GM23338 (cell line): ENCODE measurements at regions not wholly inside any gene's neighbourhood (a gene's known extent, or its start where the extent isn't known, plus 50 kb on each side); places are given as distances from the start of the nearest gene placed in this dataset.

Experiments used
- ATAC-seq: fragments of 200-7000 bp; cut with Tn5 transposase; 3 replicates; pipeline ENCODE4 v1.9.1; 2020
- DNase-seq: peaks from one replicate; pipeline ENCODE4 v3.0.0-alpha.2; 2015; ENCODE audit warnings: low spot score
- H2AFZ ChIP-seq: fragments of 200-600 bp; sonication (generic); 2 replicates; pipeline ENCODE4 v1.8.0; 2016; ENCODE audit warnings: antibody characterized with exemption, mild to moderate bottlenecking, moderate library complexity
- H3F3A ChIP-seq: fragments of 200-600 bp; sonication (generic); replicated peaks from 2 replicates; pipeline ENCODE4 v1.8.0; 2017; ENCODE audit warnings: antibody characterized with exemption, mixed run types, low read depth
- H3K27ac ChIP-seq: fragments of 200-600 bp; sonication (generic); 2 replicates; pipeline ENCODE4 v1.6.1; 2016; ENCODE audit warnings: low read depth
- H3K27me3 ChIP-seq: fragments of 200-600 bp; sonication (generic); 2 replicates; pipeline ENCODE4 v1.8.0; 2016; ENCODE audit warnings: mild to moderate bottlenecking, mixed run types, moderate library complexity; ENCODE audit not compliant: insufficient read depth
- H3K36me3 ChIP-seq: fragments of 200-600 bp; sonication (generic); 2 replicates; pipeline ENCODE4 v1.8.0; 2016; ENCODE audit warnings: mild to moderate bottlenecking; ENCODE audit not compliant: insufficient read depth
- H3K4me1 ChIP-seq: fragments of 200-600 bp; sonication (generic); 2 replicates; pipeline ENCODE4 v1.8.0; 2016; ENCODE audit warnings: mild to moderate bottlenecking, moderate library complexity; ENCODE audit not compliant: insufficient read depth
- H3K4me2 ChIP-seq: fragments of 200-600 bp; sonication (generic); 2 replicates; pipeline ENCODE4 v1.7.1; 2017; ENCODE audit warnings: mixed run types
- H3K4me3 ChIP-seq: fragments of 200-600 bp; sonication (generic); 2 replicates; pipeline ENCODE4 v1.6.1; 2016; ENCODE audit warnings: mixed run types
- H3K79me2 ChIP-seq: fragments of 200-600 bp; sonication (generic); replicated peaks from 2 replicates; pipeline ENCODE4 v1.8.0; 2017; ENCODE audit warnings: mild to moderate bottlenecking; ENCODE audit not compliant: insufficient read depth
- H3K9me2 ChIP-seq: fragments of 200-600 bp; sonication (generic); 2 replicates; pipeline ENCODE4 v1.8.0; 2017; ENCODE audit not compliant: insufficient read depth
- H4K20me1 ChIP-seq: fragments of 200-600 bp; sonication (generic); replicated peaks from 2 replicates; pipeline ENCODE4 v1.8.0; 2017; ENCODE audit warnings: mild to moderate bottlenecking; ENCODE audit not compliant: insufficient read depth
- H3K27ac Mint-ChIP-seq: 2 replicates; pipeline ENCODE4 v1.8.0; 2020; ENCODE audit warnings: inconsistent platforms, mild to moderate bottlenecking, moderate library complexity, mixed read lengths
- H3K27me3 Mint-ChIP-seq: 3 replicates; pipeline ENCODE4 v1.8.0; 2022; ENCODE audit warnings: low read depth, mild to moderate bottlenecking, moderate library complexity, mixed read lengths, inconsistent platforms; ENCODE audit not compliant: insufficient read depth, poor library complexity
- H3K36me3 Mint-ChIP-seq: 3 replicates; pipeline ENCODE4 v1.8.0; 2021; ENCODE audit warnings: low read depth, mild to moderate bottlenecking, inconsistent platforms, moderate library complexity, mixed read lengths
- H3K4me1 Mint-ChIP-seq: 3 replicates; pipeline ENCODE4 v1.8.0; 2020; ENCODE audit warnings: mild to moderate bottlenecking, inconsistent platforms, mixed read lengths
- H3K4me3 Mint-ChIP-seq: 3 replicates; pipeline ENCODE4 v1.8.0; 2021; ENCODE audit warnings: moderate library complexity, mild to moderate bottlenecking, inconsistent platforms, mixed read lengths
- H3K9me3 Mint-ChIP-seq: 3 replicates; pipeline ENCODE4 v1.8.0; 2020; ENCODE audit warnings: moderate library complexity, mild to moderate bottlenecking, inconsistent platforms, mixed read lengths
- CREB1 ChIP-seq: fragments of 250-450 bp; sonication (Bioruptor Pico); IDR thresholded peaks from 2 replicates; pipeline ENCODE4 v1.5.0; 2020; ENCODE audit warnings: low read depth, mild to moderate bottlenecking, moderate library complexity
- EZH2 ChIP-seq: fragments of 200-600 bp; sonication (generic); IDR thresholded peaks from one replicate; pipeline ENCODE4 v1.8.0; 2017; ENCODE audit warnings: antibody characterized with exemption, mild to moderate bottlenecking, low read depth; ENCODE audit not compliant: unreplicated experiment
- EZH2phosphoT487 ChIP-seq: fragments of 200-600 bp; sonication (generic); IDR thresholded peaks from one replicate; pipeline ENCODE4 v1.8.1; 2018; ENCODE audit warnings: antibody characterized with exemption; ENCODE audit not compliant: unreplicated experiment
- POLR2AphosphoS5 ChIP-seq: IDR thresholded peaks from 2 replicates; pipeline ENCODE4 v1.6.1; 2016; ENCODE audit warnings: antibody characterized with exemption, low read depth
- STAT1 ChIP-seq: IDR thresholded peaks from one replicate; pipeline ENCODE4 v1.6.1; 2016; ENCODE audit warnings: antibody characterized with exemption; ENCODE audit not compliant: unreplicated experiment
- ZNF331 ChIP-seq: fragments of 250-450 bp; sonication (Bioruptor Pico); IDR thresholded peaks from 2 replicates; pipeline ENCODE4 v1.5.0; 2020; ENCODE audit warnings: low read depth, mild to moderate bottlenecking, moderate library complexity
- TF ChIP-seq, protein P1 (sequence below), 2 experiments: fragments of 200-600 bp in 1 of 2; sonication (generic) in 1 of 2; conservative IDR thresholded peaks; 2 replicates each; pipeline versions ENCODE4 v1.5.1 to v1.6.1; 2016 to 2017; ENCODE audit warnings: antibody characterized with exemption in 2 of 2, low read depth in 2 of 2, mild to moderate bottlenecking in 2 of 2, moderate library complexity in 1 of 2
- TF ChIP-seq, protein P2 (sequence below): IDR thresholded peaks from 2 replicates; pipeline ENCODE4 v1.6.1; 2016; ENCODE audit warnings: antibody characterized with exemption
- TF ChIP-seq, protein P3 (sequence below): IDR thresholded peaks from one replicate; pipeline ENCODE4 v1.6.1; 2018; ENCODE audit warnings: antibody characterized with exemption; ENCODE audit not compliant: unreplicated experiment
- TF ChIP-seq, protein P4 (sequence below): fragments of 250-450 bp; sonication (Bioruptor Pico); IDR thresholded peaks from 2 replicates; pipeline ENCODE4 v1.5.0; 2020; ENCODE audit warnings: mild to moderate bottlenecking, moderate library complexity

DNA sequence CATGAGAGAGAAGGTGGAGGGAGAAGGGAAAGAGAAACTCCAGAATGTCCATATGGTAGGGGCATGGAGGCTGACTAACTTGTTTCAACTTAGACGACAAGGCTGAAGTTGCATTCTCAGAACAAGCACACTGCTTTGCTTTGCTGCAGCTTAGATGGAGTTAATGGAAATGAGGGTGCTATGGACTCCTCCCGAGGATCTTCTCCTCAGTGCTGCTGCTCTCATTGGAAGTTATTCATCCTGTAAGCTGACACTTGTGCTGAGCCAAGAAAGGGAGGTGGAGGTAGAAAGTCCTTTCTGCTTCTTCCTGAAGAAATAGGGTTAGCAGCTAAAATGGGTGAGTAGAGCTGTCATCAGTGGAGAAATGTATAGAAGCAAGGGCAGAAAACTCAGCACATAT lies 215.3 kb downstream of the SEC16B start (continued):
- TF ChIP-seq, protein P1, sequence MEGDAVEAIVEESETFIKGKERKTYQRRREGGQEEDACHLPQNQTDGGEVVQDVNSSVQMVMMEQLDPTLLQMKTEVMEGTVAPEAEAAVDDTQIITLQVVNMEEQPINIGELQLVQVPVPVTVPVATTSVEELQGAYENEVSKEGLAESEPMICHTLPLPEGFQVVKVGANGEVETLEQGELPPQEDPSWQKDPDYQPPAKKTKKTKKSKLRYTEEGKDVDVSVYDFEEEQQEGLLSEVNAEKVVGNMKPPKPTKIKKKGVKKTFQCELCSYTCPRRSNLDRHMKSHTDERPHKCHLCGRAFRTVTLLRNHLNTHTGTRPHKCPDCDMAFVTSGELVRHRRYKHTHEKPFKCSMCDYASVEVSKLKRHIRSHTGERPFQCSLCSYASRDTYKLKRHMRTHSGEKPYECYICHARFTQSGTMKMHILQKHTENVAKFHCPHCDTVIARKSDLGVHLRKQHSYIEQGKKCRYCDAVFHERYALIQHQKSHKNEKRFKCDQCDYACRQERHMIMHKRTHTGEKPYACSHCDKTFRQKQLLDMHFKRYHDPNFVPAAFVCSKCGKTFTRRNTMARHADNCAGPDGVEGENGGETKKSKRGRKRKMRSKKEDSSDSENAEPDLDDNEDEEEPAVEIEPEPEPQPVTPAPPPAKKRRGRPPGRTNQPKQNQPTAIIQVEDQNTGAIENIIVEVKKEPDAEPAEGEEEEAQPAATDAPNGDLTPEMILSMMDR (conservative IDR thresholded peaks at IDR 0.05; ENCODE audit: low read depth in 2 of 2), result no peak

DNA sequence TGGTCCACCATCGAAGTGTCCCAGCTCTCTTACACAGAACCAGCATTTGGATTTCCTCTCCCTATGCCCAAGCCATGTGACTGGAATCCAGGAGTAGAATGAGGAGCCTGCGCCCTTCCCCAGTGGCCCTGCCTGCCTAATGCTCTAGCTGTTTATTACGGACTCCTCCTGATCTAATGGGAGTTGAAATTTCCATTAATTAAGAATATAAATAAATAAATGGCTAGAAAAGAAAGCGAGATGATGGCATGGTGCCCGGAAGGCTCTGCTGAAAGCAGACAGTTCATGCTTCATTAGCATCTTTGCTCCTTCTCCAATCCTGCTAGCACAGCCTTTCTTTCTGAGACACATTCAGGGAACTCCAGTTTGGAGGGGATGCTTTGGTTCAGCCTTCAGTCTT lies 216.2 kb downstream of the SEC16B start:
- no peaks in the 10 kb centered on the region for H3K79me2 ChIP-seq
- H3K27ac ChIP-seq, result no peak overlapping the region
- no peak for ATAC-seq
- H3K36me3 ChIP-seq, result no peaks in the 10 kb centered on the region
- no peaks in the 10 kb centered on the region for H3F3A ChIP-seq
- Mint-ChIP-seq H3K4me1 (peaks cover 18% of the 10 kb centered on the region; the same call in 2 of the 3 replicates), H3K27ac (no peak overlapping the region), H3K4me3 (no peak overlapping the region), H3K9me3 (peaks cover 8% of the 10 kb centered on the region), H3K36me3 (peaks cover 4% of the 10 kb centered on the region; the same call in 1 of the 3 replicates), H3K27me3 (no peaks in the 10 kb centered on the region)
- H4K20me1 ChIP-seq, result no peaks in the 10 kb centered on the region
- H2AFZ ChIP-seq, result no peak overlapping the region
- no peak for TF ChIP-seq POLR2AphosphoS5
- TF ChIP-seq, protein P2, sequence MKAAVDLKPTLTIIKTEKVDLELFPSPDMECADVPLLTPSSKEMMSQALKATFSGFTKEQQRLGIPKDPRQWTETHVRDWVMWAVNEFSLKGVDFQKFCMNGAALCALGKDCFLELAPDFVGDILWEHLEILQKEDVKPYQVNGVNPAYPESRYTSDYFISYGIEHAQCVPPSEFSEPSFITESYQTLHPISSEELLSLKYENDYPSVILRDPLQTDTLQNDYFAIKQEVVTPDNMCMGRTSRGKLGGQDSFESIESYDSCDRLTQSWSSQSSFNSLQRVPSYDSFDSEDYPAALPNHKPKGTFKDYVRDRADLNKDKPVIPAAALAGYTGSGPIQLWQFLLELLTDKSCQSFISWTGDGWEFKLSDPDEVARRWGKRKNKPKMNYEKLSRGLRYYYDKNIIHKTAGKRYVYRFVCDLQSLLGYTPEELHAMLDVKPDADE, result no peak
- no peak for TF ChIP-seq STAT1
- no peak for TF ChIP-seq ZNF331
- TF ChIP-seq, protein P3, sequence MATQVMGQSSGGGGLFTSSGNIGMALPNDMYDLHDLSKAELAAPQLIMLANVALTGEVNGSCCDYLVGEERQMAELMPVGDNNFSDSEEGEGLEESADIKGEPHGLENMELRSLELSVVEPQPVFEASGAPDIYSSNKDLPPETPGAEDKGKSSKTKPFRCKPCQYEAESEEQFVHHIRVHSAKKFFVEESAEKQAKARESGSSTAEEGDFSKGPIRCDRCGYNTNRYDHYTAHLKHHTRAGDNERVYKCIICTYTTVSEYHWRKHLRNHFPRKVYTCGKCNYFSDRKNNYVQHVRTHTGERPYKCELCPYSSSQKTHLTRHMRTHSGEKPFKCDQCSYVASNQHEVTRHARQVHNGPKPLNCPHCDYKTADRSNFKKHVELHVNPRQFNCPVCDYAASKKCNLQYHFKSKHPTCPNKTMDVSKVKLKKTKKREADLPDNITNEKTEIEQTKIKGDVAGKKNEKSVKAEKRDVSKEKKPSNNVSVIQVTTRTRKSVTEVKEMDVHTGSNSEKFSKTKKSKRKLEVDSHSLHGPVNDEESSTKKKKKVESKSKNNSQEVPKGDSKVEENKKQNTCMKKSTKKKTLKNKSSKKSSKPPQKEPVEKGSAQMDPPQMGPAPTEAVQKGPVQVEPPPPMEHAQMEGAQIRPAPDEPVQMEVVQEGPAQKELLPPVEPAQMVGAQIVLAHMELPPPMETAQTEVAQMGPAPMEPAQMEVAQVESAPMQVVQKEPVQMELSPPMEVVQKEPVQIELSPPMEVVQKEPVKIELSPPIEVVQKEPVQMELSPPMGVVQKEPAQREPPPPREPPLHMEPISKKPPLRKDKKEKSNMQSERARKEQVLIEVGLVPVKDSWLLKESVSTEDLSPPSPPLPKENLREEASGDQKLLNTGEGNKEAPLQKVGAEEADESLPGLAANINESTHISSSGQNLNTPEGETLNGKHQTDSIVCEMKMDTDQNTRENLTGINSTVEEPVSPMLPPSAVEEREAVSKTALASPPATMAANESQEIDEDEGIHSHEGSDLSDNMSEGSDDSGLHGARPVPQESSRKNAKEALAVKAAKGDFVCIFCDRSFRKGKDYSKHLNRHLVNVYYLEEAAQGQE, result no peak
- TF ChIP-seq EZH2, result no peak
- no peak for TF ChIP-seq CREB1
- TF ChIP-seq, protein P1 (conservative IDR thresholded peaks at IDR 0.05; ENCODE audit: low read depth in 2 of 2), result no peak
- TF ChIP-seq, protein P4, sequence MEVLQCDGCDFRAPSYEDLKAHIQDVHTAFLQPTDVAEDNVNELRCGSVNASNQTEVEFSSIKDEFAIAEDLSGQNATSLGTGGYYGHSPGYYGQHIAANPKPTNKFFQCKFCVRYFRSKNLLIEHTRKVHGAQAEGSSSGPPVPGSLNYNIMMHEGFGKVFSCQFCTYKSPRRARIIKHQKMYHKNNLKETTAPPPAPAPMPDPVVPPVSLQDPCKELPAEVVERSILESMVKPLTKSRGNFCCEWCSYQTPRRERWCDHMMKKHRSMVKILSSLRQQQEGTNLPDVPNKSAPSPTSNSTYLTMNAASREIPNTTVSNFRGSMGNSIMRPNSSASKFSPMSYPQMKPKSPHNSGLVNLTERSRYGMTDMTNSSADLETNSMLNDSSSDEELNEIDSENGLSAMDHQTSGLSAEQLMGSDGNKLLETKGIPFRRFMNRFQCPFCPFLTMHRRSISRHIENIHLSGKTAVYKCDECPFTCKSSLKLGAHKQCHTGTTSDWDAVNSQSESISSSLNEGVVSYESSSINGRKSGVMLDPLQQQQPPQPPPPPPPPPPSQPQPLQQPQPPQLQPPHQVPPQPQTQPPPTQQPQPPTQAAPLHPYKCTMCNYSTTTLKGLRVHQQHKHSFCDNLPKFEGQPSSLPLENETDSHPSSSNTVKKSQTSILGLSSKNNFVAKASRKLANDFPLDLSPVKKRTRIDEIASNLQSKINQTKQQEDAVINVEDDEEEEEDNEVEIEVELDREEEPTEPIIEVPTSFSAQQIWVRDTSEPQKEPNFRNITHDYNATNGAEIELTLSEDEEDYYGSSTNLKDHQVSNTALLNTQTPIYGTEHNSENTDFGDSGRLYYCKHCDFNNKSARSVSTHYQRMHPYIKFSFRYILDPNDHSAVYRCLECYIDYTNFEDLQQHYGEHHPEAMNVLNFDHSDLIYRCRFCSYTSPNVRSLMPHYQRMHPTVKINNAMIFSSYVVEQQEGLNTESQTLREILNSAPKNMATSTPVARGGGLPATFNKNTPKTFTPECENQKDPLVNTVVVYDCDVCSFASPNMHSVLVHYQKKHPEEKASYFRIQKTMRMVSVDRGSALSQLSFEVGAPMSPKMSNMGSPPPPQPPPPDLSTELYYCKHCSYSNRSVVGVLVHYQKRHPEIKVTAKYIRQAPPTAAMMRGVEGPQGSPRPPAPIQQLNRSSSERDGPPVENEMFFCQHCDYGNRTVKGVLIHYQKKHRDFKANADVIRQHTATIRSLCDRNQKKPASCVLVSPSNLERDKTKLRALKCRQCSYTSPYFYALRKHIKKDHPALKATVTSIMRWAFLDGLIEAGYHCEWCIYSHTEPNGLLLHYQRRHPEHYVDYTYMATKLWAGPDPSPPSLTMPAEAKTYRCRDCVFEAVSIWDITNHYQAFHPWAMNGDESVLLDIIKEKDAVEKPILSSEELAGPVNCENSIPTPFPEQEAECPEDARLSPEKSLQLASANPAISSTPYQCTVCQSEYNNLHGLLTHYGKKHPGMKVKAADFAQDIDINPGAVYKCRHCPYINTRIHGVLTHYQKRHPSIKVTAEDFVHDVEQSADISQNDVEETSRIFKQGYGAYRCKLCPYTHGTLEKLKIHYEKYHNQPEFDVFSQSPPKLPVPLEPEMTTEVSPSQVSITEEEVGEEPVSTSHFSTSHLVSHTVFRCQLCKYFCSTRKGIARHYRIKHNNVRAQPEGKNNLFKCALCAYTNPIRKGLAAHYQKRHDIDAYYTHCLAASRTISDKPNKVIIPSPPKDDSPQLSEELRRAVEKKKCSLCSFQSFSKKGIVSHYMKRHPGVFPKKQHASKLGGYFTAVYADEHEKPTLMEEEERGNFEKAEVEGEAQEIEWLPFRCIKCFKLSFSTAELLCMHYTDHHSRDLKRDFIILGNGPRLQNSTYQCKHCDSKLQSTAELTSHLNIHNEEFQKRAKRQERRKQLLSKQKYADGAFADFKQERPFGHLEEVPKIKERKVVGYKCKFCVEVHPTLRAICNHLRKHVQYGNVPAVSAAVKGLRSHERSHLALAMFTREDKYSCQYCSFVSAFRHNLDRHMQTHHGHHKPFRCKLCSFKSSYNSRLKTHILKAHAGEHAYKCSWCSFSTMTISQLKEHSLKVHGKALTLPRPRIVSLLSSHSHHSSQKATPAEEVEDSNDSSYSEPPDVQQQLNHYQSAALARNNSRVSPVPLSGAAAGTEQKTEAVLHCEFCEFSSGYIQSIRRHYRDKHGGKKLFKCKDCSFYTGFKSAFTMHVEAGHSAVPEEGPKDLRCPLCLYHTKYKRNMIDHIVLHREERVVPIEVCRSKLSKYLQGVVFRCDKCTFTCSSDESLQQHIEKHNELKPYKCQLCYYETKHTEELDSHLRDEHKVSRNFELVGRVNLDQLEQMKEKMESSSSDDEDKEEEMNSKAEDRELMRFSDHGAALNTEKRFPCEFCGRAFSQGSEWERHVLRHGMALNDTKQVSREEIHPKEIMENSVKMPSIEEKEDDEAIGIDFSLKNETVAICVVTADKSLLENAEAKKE, result no peak
- TF ChIP-seq EZH2phosphoT487, result no peak
- H3K4me3 ChIP-seq, result no peak overlapping the region
- no peaks in the 10 kb centered on the region for H3K27me3 ChIP-seq
- H3K4me2 ChIP-seq, result no peak overlapping the region
- peaks cover 13% of the 10 kb centered on the region for H3K4me1 ChIP-seq
- DNase-seq, result no peak
- H3K9me2 ChIP-seq, result 0 out of 2 replicates have a peak, but pooled peaks cover 4% of the 10 kb centered on the region
